PC-9 (cell line): ENCODE measurements at regions not wholly inside any gene's neighbourhood (a gene's known extent, or its start where the extent isn't known, plus 50 kb on each side); places are given as distances from the start of the nearest gene placed in this dataset.

Source experiments
- BruUV-seq: library from RNA; stranded (reverse); fragments of 400-500 nt; replicated peaks from 2 replicates; lab custom pipeline; 2021; lab: Mats Ljungman, UMichigan
- CTCF ChIA-PET: fragments of 300-600 bp; sonication (Branson Sonifier 250); formaldehyde crosslinking; loops from one replicate; lab custom pipeline; 2022; ENCODE audit warnings: antibody characterized with exemption; lab: Charles Lee
- POLR2A ChIA-PET: fragments of 300-600 bp; sonication (Branson Sonifier 250); formaldehyde crosslinking; loops from one replicate; lab custom pipeline; 2022; ENCODE audit warnings: antibody characterized with exemption; ENCODE audit not compliant: unreplicated experiment; lab: Charles Lee
- DNase-seq, 2 experiments: peaks; one replicate each; pipeline versions ENCODE4 v3.0.0 to v3.0.0-alpha.2; 2015 to 2022; ENCODE audit warnings: mixed read lengths in 1 of 2
- H2AFZ ChIP-seq: fragments of 200-600 bp; sonication (generic); 2 replicates; pipeline ENCODE4 v1.8.1; 2017; ENCODE audit warnings: antibody characterized with exemption
- H3F3A ChIP-seq: fragments of 200-600 bp; sonication (generic); 2 replicates; pipeline ENCODE4 v1.8.1; 2017; ENCODE audit warnings: antibody characterized with exemption, mild to moderate bottlenecking, low read depth; ENCODE audit not compliant: insufficient read depth
- H3K27ac ChIP-seq: fragments of 200-600 bp; sonication (generic); 2 replicates; pipeline ENCODE4 v1.6.1; 2016; ENCODE audit warnings: mixed run types
- H3K27me3 ChIP-seq: fragments of 200-600 bp; sonication (generic); 2 replicates; pipeline ENCODE4 v1.6.1; 2016; ENCODE audit warnings: low read depth, mixed run types; ENCODE audit not compliant: insufficient read depth
- H3K36me3 ChIP-seq: fragments of 200-600 bp; sonication (generic); 2 replicates; pipeline ENCODE4 v1.6.1; 2016; ENCODE audit warnings: low read depth, mixed run types
- H3K4me1 ChIP-seq: fragments of 200-600 bp; sonication (generic); replicated peaks from 2 replicates; pipeline ENCODE4 v1.6.1; 2016; ENCODE audit warnings: mixed run types; ENCODE audit not compliant: insufficient read depth
- H3K4me2 ChIP-seq: fragments of 200-600 bp; sonication (generic); 2 replicates; pipeline ENCODE4 v1.6.1; 2017; ENCODE audit warnings: mixed run types
- H3K4me3 ChIP-seq: fragments of 200-600 bp; sonication (generic); 2 replicates; pipeline ENCODE4 v1.6.1; 2016; ENCODE audit warnings: mixed run types
- H3K79me2 ChIP-seq: fragments of 200-600 bp; sonication (generic); 2 replicates; pipeline ENCODE4 v1.6.1; 2017; ENCODE audit warnings: low read depth, mixed run types
- H3K9me2 ChIP-seq: fragments of 200-600 bp; sonication (generic); 2 replicates; pipeline ENCODE4 v1.8.1; 2017; ENCODE audit warnings: mild to moderate bottlenecking; ENCODE audit not compliant: insufficient read depth
- H3K9me3 ChIP-seq: fragments of 200-600 bp; sonication (generic); 2 replicates; pipeline ENCODE4 v1.8.1; 2016; ENCODE audit warnings: low read depth; ENCODE audit not compliant: insufficient read depth
- H4K20me1 ChIP-seq: fragments of 200-600 bp; sonication (generic); 2 replicates; pipeline ENCODE4 v1.8.1; 2017; ENCODE audit not compliant: insufficient read depth
- EZH2 ChIP-seq: fragments of 200-600 bp; sonication (generic); IDR thresholded peaks from 2 replicates; pipeline ENCODE4 v1.8.0; 2017; ENCODE audit warnings: antibody characterized with exemption, low read depth
- intact Hi-C: fragments of 100-400 bp; cut with micrococcal nuclease; formaldehyde crosslinking; loops from one replicate; pipeline ENCODE4 v1.10.0; 2022; ENCODE audit not compliant: unreplicated experiment
- TF ChIP-seq, protein P1 (sequence below): fragments of 200-600 bp; sonication (generic); conservative IDR thresholded peaks from 2 replicates; pipeline ENCODE4 v1.6.1; 2017; ENCODE audit warnings: mixed run types, antibody characterized with exemption, mild to moderate bottlenecking, moderate library complexity

DNA sequence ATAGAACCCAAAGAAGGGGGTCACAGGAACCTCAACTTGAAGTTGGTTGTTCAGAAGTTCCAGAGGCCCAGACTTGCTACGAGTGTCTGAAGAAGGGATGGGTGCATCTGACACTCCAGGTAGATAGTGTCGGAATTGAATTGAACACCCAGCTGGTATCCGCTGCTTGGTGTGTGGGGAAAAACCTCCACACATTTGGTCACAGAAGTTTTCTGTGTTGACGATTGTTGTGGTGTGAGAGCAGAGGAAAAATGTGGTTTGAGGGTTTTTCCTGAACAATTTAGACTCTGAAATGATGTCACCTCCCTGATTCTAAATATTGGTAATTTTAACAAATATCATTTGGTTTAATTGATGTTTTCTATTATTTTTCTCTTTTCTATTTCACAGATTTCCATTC, 218.8 kb upstream of the CTNNB1 start:
- no peak overlapping the region for H3K27ac ChIP-seq
- CTCF ChIA-PET, result no interaction called here
- TF ChIP-seq, protein P1, sequence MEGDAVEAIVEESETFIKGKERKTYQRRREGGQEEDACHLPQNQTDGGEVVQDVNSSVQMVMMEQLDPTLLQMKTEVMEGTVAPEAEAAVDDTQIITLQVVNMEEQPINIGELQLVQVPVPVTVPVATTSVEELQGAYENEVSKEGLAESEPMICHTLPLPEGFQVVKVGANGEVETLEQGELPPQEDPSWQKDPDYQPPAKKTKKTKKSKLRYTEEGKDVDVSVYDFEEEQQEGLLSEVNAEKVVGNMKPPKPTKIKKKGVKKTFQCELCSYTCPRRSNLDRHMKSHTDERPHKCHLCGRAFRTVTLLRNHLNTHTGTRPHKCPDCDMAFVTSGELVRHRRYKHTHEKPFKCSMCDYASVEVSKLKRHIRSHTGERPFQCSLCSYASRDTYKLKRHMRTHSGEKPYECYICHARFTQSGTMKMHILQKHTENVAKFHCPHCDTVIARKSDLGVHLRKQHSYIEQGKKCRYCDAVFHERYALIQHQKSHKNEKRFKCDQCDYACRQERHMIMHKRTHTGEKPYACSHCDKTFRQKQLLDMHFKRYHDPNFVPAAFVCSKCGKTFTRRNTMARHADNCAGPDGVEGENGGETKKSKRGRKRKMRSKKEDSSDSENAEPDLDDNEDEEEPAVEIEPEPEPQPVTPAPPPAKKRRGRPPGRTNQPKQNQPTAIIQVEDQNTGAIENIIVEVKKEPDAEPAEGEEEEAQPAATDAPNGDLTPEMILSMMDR, result no peak
- no peak for TF ChIP-seq EZH2
- H3F3A ChIP-seq, result no peaks in the 10 kb centered on the region
- 0 out of 2 replicates have a peak, but pooled peaks cover 2% of the 10 kb centered on the region for H3K9me3 ChIP-seq
- intact Hi-C loops, result no loop called here
- no peaks in the 10 kb centered on the region; the same call in 1 of the 2 replicates for H4K20me1 ChIP-seq
- no TSS peak for BruUV-seq
- H3K9me2 ChIP-seq, result no peaks in the 10 kb centered on the region; the same call in 1 of the 2 replicates
- H2AFZ ChIP-seq, result no peak overlapping the region
- H3K27me3 ChIP-seq, result no peaks in the 10 kb centered on the region
- H3K4me2 ChIP-seq, result no peak overlapping the region
- POLR2A ChIA-PET, result no interaction called here
- DNase-seq, result no peak
- no peaks in the 10 kb centered on the region for H3K4me1 ChIP-seq
- no peak overlapping the region for H3K4me3 ChIP-seq
- no peaks in the 10 kb centered on the region for H3K79me2 ChIP-seq
- H3K36me3 ChIP-seq, result no peaks in the 10 kb centered on the region

DNA sequence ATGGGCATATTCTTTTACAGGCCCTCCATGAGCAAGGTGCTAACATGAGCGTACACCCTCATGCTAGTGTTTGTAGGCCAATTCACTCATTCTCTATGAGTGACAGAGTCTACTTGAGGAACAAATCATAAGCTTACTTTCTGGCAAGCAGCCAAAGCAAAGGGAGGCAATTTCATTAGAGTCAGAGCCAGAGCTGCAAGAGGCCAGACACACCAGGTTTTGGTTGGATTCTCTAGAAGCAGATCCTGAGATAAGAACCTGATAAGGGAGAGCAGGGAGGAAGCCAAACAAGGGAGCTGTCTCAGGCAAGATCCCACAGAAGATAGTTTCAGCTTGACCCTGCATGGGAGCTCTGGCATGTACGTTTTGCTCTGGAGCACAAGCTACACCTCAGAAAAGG, 214.1 kb upstream of the CTNNB1 start:
- CTCF ChIA-PET, result interaction anchor here (0.5 kb wide), 1 partner anchor 35 kb away, joined by 3 read pairs; no protein-coding TSS in a partner anchor
- intact Hi-C loops, result no loop called here
- H3K4me2 ChIP-seq, result no peak overlapping the region
- H3K9me3 ChIP-seq, result 0 out of 2 replicates have a peak, but pooled peaks cover 2% of the 10 kb centered on the region
- no peaks in the 10 kb centered on the region; the same call in 1 of the 2 replicates for H3K9me2 ChIP-seq
- no peak overlapping the region for H2AFZ ChIP-seq
- DNase-seq, result peak in 1 of 2 experiments; percentile 13
- H3K4me3 ChIP-seq, result no peak overlapping the region
- H3K4me1 ChIP-seq, result no peaks in the 10 kb centered on the region
- TF ChIP-seq EZH2, result no peak
- TF ChIP-seq, protein P1, result no peak
- no peaks in the 10 kb centered on the region for H3K27me3 ChIP-seq
- no peaks in the 10 kb centered on the region for H3K79me2 ChIP-seq
- H3K27ac ChIP-seq, result no peak overlapping the region
- no peaks in the 10 kb centered on the region for H3K36me3 ChIP-seq
- no peaks in the 10 kb centered on the region; the same call in 1 of the 2 replicates for H4K20me1 ChIP-seq
- no TSS peak for BruUV-seq
- POLR2A ChIA-PET, result no interaction called here
- no peaks in the 10 kb centered on the region for H3F3A ChIP-seq

DNA sequence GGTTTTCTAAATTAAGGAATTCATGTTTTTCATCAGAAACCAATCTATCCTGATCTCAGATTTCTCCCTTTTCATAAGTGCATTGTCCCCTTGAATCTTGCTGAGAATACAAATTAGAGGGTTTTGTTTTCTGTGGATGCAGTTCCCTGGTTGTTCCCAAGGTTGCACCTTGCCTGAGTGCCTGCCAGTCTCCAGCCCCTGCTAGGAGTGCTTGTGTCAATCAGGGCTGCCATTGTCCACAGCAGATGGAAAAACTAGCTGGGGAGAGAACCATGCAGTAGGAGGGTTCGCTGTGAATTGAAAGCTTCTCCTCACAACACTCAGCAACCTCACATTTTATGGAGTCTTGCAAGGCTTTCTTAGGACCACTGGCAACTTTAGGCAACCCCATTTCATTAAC, 210.8 kb upstream of the CTNNB1 start:
- TF ChIP-seq, protein P1, result no peak
- no peak for TF ChIP-seq EZH2
- no TSS peak for BruUV-seq
- ChIA-PET POLR2A (no interaction called here), CTCF (no interaction called here)
- no peaks in the 10 kb centered on the region for H3K4me1 ChIP-seq
- H3F3A ChIP-seq, result no peaks in the 10 kb centered on the region
- H3K36me3 ChIP-seq, result no peaks in the 10 kb centered on the region
- H2AFZ ChIP-seq, result no peak overlapping the region
- H3K4me3 ChIP-seq, result no peak overlapping the region
- H3K9me2 ChIP-seq, result no peaks in the 10 kb centered on the region
- H3K9me3 ChIP-seq, result no peaks in the 10 kb centered on the region
- no peak overlapping the region for H3K27ac ChIP-seq
- intact Hi-C loops, result no loop called here
- no peak for DNase-seq
- H4K20me1 ChIP-seq, result no peaks in the 10 kb centered on the region; the same call in 1 of the 2 replicates
- no peaks in the 10 kb centered on the region for H3K79me2 ChIP-seq
- no peaks in the 10 kb centered on the region for H3K27me3 ChIP-seq
- no peak overlapping the region for H3K4me2 ChIP-seq
